IPS DF 4.7 (cell line): ENCODE measurements at regions not wholly inside any gene's neighbourhood (a gene's known extent, or its start where the extent isn't known, plus 50 kb on each side); places are given as distances from the start of the nearest gene placed in this dataset.
"Not testable (repeated sequence)": the region's sequence is repeated elsewhere in the genome, so short reads cannot be mapped to it uniquely, and the experiment has no call there.

Experiments
- DNase-seq: peaks from one replicate; pipeline ENCODE4 v3.0.0-alpha.2; 2013; ENCODE audit warnings: low spot score; ENCODE audit errors: extremely low read depth

DNA sequence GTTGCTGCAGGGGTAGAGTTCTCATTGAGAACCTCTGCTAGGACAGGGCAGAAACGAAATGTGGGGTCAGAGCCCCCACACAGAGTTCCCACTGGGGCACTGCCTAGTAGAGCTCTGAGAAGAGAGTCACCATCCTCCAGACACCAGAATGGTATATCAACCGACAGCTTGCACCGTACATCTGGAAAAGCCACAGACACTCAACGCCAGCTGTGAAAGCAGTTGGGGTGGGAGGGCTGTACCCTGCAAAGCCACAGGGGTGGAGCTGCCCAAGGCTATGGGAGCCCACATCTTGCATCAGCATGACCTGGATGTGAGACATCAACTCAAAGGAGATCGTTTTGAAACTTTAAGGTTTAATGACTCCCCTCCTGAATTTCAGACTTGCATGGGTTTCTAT, 284.0 kb upstream of the DEPDC1 start:
- no peak for DNase-seq

DNA sequence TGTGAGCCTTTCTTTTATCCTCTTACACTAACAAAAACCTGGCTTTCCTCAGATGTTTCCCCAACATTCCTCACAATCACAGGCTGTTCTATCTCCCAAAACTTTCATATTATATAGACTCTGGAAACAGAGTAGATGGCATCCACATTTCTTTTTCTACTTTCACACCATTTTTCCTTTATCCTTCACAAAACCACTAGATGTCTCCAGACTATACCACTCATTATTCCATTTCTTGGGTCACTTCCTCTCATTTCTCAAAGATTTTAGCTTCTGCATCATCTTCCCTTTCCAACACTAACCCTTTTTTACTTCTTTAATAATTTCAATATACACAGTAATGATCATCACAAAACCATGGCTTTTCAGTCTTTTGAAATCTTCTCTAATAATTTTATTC, 286.0 kb upstream of the DEPDC1 start:
- no peak for DNase-seq

DNA sequence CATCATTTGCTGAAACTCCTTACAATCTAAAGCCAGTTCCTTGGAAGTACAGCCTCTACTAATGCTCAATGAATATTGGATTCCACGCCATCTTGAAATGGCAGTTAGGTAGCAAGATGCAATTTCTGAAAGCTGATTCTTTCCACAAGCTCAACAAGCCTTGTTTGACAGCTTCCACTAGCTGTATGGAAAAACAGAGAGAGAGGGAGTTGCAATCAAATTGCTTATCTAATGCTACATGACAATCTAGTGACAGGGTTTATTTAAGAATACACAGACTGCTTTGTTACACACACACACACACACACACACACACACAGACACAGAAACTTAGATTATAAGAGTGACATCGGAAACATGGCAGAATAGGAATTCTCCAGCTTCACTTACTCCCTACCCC, 288.4 kb upstream of the DEPDC1 start:
- no peak for DNase-seq

DNA sequence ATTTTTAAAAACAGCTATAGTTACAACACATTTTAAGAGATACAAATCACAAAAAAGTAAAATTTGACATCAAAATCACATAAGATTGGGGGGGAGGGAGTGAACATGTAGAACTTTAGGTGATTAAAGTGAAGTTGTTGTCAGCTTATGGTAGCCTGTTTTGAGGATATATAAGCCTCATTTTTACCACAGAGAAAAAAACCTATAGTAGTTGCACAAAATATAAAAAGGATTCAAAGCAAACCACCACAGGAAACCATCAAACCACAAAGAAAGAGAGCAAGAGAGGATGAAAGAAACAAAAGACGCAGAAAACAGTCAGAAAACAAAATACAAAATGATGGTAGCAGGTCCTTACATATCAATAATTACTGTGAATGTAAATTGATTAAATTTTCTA, 291.9 kb upstream of the DEPDC1 start:
- DNase-seq: no peak

DNA sequence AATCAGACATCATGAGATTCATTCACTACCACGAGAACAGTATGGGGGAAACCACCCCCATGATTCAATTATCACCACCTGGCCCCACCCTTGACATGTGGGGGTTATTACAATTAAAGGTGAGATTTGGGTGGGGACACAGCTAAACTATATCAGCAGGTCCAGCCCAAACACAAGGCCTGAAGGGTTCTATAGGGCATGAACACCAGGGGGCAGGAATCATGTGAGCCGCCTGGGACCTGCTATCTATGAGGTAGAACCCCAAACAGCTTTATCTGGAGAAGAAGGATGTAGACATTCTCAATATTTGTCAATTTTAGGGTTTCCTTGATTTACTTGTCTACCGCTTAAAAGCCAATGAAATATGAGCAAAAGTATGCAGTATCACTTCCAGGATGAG, 294.9 kb upstream of the DEPDC1 start:
- no peak for DNase-seq

DNA sequence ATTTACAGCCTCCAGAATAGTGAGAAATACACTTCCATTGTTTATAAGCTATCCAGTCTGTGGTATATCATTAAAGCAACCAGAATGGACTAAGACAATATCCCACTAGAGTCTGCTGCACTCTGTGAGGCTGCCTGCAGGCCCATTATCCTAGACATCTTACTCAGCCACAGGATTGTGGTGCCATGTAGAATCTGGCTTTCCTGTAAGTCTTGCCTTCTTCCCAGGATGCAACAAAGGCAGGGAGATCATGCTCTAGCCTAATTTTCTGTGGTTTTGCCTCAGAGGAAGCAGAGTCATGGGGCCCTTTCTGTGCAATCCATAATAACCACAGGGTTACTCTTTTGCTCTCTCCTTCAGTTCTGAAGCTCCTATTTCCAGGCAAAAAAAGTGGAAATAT, 299.1 kb upstream of the DEPDC1 start:
- no peak for DNase-seq

DNA sequence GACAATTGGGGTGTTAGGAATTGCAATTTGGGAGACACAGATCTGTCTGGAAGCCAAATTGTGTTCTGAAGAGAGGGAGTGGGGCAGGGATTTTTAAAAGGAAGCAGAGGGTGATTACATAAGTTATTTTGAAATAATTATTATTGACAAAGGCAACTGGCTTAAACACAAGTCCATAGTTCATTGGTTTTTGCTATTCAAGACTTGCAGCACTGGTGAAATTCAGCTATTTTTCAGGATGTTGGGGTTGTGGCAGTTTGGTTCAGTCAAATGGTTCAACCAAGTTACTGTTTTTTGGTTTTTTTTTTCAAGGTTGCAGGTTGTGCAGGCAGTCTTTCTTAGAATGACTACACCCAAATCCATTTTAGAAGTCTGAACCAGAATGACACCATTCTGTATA, 300.0 kb upstream of the DEPDC1 start:
- DNase-seq: no peak

DNA sequence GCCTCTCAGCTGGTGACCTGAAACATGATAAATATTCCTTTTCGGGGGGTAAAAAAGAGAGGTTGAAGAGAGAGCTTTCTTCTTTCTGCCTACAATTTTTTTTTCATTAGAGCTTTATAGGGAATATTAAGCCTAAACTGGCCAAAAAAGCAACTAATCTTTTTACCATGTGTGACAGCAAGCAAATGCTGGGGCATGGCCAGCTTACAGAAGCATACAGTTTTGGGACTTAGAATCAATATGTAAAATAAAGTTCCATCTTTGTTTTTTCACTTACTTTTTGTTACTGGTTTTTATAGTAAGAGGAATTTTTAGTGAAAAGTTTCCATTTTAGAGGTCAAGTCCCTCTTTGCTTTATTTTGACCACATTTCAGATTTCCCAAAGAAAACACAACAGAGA, 301.2 kb upstream of the DEPDC1 start:
- DNase-seq: no peak

DNA sequence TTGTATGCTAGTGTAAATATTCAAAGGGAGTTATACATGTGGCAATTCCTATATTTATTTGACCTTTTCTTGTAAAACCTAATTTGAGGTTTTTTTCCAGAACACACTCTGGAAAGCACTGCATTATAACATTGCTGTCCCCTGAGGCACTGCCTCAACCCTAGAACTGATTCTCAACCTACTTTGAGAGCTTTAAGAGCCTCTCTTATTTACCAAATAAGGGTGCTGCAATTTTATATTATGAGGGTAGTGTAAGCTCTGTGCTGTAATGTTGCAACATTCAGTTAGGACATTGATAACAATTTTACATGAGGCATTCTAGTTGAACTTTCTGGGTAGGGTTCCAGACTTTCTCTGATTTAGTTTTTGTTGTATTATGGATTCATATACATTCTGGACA, 302.2 kb upstream of the DEPDC1 start:
- no peak for DNase-seq

DNA sequence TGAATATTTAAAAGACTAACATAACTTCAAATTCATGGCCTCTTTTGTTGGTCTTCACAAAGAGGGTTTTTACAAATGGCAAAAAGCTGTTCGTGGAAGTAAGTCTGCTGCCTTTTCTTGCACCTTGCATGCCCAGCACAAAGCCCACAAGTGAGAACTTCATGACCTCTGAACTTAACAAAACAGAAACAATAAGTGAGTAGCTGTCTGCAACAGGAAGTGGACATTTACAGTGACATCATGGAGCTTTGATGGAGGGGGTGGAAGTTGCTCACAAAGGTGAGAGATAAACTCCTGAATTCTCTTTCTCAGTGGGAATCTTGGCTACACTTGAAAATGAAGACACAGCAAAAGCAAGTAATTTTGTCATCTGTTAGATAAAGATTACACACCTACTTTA, 303.3 kb upstream of the DEPDC1 start:
- DNase-seq: no peak

DNA sequence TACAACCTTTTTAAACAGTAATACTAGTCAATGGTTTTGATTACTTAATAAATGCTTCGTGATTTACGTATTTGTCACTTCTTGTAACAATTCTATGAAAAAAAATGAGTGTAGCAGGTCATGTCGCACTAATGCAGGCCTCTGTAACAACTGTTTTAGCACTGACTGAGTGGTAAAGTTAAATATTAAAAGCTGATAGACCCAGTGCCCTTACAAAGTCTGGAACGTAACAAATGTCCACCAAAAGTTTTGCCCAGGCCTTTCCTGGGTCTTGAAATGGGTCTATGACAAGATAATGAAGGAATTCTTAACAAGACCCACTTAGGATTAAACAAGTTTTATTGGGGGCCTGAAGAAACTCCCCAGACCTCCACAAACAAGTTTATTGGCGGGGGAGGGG, 304.6 kb upstream of the DEPDC1 start:
- no peak for DNase-seq

DNA sequence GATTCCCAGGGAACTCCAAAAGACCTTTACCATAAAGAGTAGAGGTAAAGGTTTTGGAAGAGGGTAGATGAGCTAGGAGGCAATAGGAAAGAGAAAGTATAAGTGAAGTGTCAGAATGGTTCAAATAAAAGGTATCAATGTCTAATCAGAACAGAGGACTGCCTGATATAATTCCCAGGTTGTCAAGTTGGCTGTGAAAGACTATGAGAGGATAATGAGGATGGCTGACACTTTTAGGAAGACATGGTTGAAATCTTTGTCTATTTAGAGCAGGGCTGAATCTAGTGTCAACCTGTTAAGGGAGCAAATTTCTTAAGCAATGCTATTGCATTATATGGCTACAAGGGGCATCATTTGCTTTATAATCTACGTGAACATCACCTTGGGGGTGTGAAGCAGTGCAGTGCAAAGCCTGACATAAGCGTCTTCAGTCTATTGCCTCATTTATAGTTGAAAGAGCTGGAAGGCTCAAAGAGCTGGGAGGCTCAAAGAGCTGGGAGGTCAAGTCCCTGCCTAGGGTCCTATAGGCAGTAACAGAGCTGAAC, 308.3 kb upstream of the DEPDC1 start:
- no peak for DNase-seq

DNA sequence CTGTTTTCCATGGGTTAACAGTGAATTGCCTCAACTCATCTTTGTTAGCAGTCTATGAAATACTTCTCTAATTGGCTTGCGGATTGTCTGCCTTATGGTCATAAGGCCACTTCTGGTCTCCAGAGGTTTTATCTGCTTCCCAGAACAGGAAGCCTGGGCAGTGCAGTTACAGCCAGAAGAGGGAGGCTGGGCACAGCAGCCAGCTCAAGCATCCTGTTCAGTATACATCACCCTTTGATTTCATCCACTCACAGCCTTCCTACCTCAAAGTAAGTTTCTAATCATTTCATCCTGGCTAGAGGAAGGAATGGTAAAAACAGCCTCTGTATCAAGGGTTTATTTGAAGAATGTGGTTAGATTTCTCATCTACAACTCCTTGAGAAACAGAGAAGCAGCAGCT, 311.5 kb upstream of the DEPDC1 start:
- DNase-seq: no peak

DNA sequence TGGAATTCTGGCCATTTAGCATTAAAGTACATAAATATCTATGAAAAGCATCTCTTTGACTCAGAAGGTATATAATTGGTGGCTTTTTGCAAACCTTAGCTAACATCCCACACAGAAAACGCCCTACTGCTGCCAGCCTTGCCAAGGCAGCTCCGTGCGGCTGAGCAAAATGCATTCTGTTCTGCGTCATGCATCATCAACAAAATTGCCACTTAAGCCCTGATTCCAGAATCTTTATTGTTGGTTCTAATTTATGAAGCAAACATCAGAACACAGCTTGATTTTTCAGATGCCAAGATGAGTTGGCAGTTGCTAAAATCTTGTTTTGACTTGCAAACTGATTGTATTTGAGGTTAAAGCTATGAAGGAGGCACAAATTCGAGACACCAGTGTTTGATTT, 314.9 kb upstream of the DEPDC1 start:
- DNase-seq: no peak

DNA sequence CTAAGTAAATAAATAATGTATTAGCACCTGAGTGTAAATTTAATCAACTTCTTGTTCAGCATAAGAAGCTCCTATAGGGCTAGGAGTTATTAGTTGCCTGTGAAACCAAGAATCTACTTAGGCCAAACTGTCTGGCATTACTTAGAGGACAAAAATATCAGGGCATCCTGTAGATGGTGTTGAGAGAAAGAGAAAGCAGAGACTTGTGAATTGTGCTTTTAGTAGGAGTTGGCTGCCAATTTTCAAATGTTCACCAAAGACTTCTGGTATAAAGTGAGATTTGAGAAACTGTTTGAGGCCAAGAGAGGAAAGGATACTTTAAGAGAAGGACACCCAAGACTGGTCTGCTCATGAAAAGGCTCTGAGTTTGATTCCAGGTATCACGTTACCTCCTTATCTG, 315.5 kb upstream of the DEPDC1 start:
- DNase-seq: no peak

DNA sequence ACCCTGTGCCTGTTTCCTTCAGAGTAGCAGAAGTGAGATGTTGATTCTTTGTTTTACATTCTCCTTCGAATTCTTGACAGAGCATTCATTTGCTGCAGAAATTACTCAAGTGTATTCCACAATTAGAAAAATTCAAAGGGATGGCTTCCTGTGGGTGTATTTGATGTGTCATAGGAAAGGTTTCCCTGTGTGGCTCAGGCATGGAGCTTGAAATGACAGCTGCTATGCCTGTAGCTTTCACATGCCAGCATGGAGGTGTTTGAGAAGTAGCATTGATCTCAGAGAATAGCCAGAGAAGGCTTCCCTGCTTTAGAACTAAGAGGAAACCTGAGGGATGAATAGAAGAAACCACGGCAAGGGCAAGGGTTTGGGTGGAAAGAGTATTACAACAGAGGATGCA, 317.2 kb upstream of the DEPDC1 start:
- no peak for DNase-seq

DNA sequence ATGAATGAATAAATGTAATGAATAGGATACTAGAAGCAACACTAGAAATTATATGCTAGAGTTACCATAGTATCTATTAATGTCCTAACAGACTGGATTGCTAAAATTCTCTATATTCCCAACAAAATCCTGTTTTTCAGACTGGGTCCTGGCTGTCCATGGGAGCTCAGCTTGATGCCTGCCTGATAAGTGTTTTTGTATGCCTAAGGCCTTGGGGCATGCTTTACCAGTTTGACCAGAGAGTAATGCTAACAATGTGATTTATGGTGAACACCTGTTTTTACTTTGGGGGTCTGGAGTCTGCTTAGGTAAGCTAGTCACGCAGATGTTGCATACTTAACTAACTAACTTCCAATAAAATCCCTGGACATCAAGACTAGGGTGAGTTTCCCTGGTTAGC, 318.8 kb upstream of the DEPDC1 start:
- no peak for DNase-seq

DNA sequence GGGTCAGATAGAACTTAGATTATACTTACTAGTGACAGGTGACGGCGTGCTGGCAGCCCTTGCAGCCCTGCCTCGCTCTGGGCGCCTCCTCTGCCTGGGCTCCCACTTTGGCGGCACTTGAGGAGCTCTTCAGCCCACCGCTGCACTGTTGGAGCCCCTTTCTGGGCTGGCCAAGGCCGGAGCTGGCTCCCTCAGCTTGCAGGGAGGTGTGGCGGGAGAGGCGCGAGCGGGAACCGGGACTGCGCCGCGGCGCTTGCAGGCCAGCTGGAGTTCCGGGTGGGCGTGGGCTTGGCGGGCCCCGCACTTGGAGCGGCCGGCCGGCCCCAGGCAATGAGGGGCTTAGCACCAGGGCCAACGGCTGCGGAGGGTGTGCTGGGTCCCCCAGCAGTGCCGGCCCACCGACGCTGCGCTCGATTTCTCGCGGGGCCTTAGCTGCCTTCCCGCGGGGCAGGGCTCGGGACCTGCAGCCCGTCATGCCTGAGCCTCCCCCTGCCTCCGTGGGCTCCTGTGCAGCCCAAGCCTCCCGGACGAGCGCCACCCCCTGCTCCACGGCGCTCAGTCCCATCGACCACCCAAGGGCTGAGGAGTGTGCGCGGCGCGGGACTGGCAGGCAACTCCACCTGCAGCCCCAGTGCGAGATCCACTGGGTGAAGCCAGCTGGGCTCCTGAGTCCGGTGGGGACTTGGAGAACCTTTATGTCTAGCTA, 320.8 kb upstream of the DEPDC1 start:
- not testable (repeated sequence) for DNase-seq

DNA sequence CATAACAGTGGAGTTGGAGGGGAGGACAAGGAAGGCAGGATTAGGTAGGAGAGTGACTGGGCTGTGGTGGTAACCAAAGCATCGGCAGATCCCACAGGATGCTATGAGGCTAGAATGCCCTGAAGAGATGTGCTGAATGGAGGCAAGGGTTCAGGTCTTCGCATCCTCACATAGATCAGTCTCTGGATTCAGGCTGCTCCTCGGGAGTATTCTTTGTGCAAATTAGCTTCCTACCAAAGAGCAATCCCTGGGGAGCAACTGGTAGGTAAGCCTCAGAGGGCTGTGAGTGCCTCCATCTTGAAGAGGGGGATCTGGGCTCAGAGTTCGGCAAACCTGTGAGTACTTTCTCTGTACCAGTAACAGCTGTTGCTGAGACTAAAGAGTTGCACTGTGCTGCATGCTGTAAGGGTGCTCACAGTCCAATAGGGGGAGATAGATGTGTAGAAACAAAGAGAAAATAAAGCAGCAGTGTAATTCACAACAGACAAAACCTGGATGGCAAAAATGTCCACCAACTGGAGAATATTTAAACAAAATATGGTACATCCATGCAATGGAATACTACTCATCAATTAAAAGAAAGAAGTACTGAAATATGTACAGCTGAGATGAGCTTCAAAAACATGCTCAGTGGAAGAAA, 322.4 kb upstream of the DEPDC1 start:
- DNase-seq: no peak

DNA sequence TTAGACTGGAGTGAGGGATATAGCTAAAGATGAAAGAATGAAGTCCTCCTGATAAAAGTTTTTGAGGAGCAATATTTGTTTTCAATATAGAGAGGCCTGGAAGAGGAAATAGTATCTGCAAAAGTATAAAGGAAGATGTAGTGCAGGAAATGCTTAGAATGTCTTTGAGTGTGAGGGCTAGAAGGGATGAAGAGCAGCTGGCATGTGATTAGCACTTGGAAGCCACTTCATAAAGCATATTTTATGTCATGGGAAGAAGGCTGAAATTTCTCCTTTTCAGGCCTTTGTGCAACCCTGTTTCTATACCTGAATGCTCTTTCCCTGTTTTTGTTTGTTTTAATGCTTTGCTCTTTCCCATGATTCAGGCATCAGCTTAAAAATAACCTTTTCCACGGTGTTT, 323.3 kb upstream of the DEPDC1 start:
- no peak for DNase-seq

DNA sequence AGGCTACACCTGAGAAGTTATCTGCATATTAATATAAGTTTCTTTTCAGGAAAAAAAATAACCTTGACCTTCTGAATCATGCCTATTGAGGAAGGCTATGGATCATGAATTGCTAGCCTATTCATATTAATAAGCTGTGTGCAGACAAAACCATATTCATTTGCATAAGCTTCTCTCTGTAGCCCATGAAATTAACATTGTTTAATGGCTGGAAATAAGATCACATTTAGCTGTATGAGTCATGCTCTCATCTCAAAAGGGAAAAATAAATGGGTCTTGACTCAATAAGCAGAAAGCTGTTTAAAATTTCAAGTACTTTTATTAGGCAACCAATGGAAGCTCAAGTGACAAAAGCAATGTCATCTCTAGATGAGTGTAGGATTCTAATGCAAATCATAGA, 330.0 kb upstream of the DEPDC1 start:
- DNase-seq: no peak

DNA sequence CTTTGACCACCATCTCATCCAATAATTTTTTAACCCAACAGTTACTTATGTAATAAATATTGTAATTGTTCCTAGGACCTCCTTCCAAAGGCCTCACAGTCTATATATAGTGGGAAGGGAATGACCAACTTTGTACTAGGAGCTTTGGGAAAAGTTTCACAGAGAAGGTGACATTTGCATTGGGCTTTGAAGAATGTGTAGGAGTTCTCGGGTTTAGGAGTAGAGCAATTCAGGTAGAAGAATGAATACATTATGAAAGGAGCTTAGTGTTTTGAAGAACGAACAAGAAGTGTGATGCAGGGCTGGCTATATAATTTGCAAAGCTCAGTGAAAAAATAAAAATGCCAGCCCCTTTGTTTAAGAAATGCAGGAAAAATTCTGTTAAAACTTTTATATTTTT, 330.4 kb upstream of the DEPDC1 start:
- no peak for DNase-seq

DNA sequence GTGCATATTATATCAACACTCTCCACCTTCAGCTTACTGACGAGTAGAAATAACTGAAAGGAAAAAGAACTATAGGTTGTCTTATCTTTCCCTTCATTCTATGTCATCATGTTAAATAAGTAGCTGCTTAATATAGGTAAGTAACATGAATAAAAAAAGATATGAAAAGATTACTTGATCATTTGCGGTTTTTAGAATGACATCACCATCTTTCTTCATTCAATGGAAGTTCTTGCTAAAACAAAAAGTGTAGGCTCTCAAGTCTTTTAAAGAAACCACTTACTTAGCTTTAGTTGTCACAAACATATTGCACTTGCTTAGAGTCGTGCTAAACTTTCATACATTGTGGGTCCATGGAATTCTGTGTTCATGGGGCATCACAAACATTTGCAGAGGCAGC, 331.1 kb upstream of the DEPDC1 start:
- no peak for DNase-seq
